Peyer's patch (tissue), 4 donors: ENCODE measurements at regions not wholly inside any gene's neighbourhood (a gene's known extent, or its start where the extent isn't known, plus 50 kb on each side); places are given as distances from the start of the nearest gene placed in this dataset.
"Not testable (repeated sequence)": the region's sequence is repeated elsewhere in the genome, so short reads cannot be mapped to it uniquely, and the experiment has no call there.

Source experiments
- DNase-seq, 3 donors: peaks; one replicate each; pipeline ENCODE4 v3.0.0-alpha.2; 2017 to 2019
- H3K27ac ChIP-seq, 4 donors: fragments of 200-600 bp; sonication (generic); one replicate each; pipeline ENCODE4 v1.5.1; 2016 to 2019
- H3K27me3 ChIP-seq, 2 donors: fragments of 200-600 bp; sonication (generic); one replicate each; pipeline ENCODE4 v1.5.1; 2019
- H3K36me3 ChIP-seq, 3 donors: fragments of 200-600 bp; sonication (generic); one replicate each; pipeline ENCODE4 v1.5.1; 2016 to 2019
- H3K4me1 ChIP-seq, 4 donors: fragments of 200-600 bp; sonication (generic); one replicate each; pipeline ENCODE4 v1.5.1; 2016 to 2019
- H3K4me3 ChIP-seq, 4 donors: fragments of 200-600 bp; sonication (generic); 1 replicate in 3 of 4; 2 replicates in 1 of 4; pipeline ENCODE4 v1.5.1; 2016 to 2019; ENCODE audit warnings: mild to moderate bottlenecking in 1 of 4
- H3K9me3 ChIP-seq, 4 donors: fragments of 200-600 bp; sonication (generic); one replicate each; pipeline ENCODE4 v1.5.1; 2016 to 2019; ENCODE audit warnings: mild to moderate bottlenecking in 1 of 4
- CTCF ChIP-seq, 6 experiments: fragments of 450-650 bp in 4 of 6; fragments of 200-600 bp in 2 of 6; sonication (generic) in 1 of 6; IDR thresholded peaks; one replicate each; pipeline ENCODE4 v1.5.1; 2017 to 2019; ENCODE audit warnings: antibody characterized with exemption in 6 of 6, mild to moderate bottlenecking in 3 of 6, moderate library complexity in 1 of 6
- POLR2A ChIP-seq, 2 donors: fragments of 450-650 bp; IDR thresholded peaks; one replicate each; pipeline ENCODE4 v1.5.1; 2017; ENCODE audit warnings: antibody characterized with exemption in 2 of 2, mild to moderate bottlenecking in 2 of 2, moderate library complexity in 2 of 2

DNA sequence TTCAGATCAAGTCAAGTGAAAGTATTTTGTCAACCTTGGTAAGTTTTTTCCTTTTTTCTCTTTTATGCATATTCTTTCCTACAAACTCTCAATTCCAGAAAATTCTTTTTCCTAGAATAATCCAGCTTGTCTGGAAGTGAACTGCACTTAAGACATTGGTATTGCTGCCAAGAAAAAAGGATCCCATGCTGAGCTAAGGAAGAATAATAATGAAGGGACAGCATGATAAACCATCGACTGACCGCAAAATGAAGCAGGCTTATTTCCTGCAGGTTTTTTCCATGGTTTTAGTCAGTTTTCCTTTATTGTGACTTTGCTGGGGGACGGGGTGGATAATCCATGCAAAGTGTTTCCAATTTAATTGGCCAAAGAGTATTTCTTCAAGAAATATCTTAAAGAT lies 857.6 kb upstream of the SLC35B3 start:
- no peak overlapping the region for H3K27ac ChIP-seq
- DNase-seq, result no peak
- H3K4me3 ChIP-seq, result no peak overlapping the region
- H3K36me3 ChIP-seq, result no peaks in the 10 kb centered on the region
- TF ChIP-seq CTCF (IDR thresholded peaks at IDR 0.05), result no peak
- no peak for TF ChIP-seq POLR2A (IDR thresholded peaks at IDR 0.05)
- H3K4me1 ChIP-seq, result no peaks in the 10 kb centered on the region
- no peaks in the 10 kb centered on the region for H3K9me3 ChIP-seq
- no peaks in the 10 kb centered on the region for H3K27me3 ChIP-seq

DNA sequence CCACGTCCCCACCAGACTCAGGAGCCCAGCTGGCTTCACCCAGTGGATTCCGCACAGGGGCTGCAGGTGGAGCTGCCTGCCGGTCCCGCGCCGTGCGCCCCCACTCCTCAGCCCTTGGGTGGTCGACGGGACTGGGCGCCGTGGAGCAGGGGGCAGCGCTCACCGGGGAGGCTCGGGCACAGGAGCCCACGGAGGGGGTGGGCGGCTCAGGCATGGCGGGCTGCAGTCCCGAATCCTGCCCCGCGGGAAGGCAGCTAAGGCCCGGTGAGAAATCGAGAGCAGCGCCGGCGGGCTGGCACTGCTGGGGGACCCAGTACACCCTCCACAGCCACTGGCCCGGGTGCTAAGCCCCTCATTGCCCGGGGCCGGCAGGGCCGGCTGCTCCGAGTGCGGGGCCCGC lies 855.0 kb upstream of the SLC35B3 start:
- H3K4me3 ChIP-seq, H3K27ac ChIP-seq, H3K4me1 ChIP-seq, H3K9me3 ChIP-seq, H3K27me3 ChIP-seq, H3K36me3 ChIP-seq, DNase-seq: not testable (repeated sequence)

DNA sequence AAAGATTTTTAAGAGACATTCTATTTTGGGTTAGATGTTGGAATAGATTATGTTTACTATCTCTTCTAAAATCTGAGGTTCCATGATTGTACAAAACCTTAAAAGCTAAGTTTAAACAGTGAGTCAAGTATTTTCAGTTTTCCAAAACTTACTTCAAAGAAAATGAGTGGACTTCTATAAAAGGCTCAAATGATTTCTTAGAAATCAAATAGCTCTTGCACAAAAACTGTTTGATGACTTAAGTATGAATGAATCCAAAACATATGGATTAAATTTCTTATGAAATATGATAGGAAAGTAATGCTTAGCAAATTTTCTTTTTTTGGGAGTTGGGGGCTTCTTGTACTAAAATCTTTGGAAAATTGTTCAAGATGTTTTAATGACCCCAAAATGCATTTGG lies 837.3 kb upstream of the SLC35B3 start:
- Histone ChIP-seq H3K27me3 (no peaks in the 10 kb centered on the region), H3K9me3 (no peaks in the 10 kb centered on the region), H3K36me3 (no peaks in the 10 kb centered on the region), H3K4me1 (no peaks in the 10 kb centered on the region), H3K4me3 (no peak overlapping the region), H3K27ac (no peak overlapping the region)
- TF ChIP-seq POLR2A (IDR thresholded peaks at IDR 0.05) (no peak), CTCF (IDR thresholded peaks at IDR 0.05) (no peak)
- no peak for DNase-seq

DNA sequence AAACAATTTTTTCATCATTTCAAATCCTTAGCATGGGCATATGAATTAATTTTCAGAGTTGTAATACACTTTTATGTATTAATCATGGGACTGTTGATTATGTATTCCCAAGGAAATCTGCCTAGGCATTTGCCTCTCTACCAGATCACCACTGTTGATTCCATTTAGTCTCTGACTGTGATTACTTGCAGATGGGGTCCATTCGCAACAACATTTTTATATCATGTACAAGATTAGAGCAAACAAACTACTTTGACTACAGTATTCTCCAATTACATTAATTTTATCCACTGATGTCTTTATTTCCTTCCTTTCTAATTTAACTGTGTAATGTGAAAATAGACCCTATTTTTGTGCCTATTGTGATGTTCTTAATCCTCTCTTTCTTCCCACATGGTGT lies 831.4 kb upstream of the SLC35B3 start:
- Histone ChIP-seq H3K4me1 (no peaks in the 10 kb centered on the region), H3K4me3 (no peak overlapping the region), H3K27me3 (no peaks in the 10 kb centered on the region), H3K36me3 (no peaks in the 10 kb centered on the region), H3K27ac (no peak overlapping the region), H3K9me3 (no peaks in the 10 kb centered on the region)
- DNase-seq, result no peak
- TF ChIP-seq CTCF (IDR thresholded peaks at IDR 0.05) (no peak), POLR2A (IDR thresholded peaks at IDR 0.05) (no peak)

DNA sequence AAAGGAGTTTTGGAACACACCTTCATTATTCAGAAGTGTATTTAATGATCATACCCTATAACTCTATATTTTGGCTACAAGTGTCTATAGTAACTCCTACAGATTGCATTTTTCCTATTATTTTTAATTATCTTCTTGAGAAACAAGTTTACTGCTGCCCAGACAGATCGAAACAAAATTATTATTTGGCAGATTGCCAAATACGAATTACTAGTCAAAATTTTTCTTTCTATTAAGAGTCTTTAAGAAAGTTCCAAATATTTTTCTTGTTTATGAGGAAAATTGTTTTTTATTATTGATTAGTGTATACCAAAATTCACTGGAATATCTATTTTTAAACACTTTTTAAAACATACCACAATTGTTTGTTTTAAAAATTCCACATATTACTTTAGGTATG lies 821.9 kb upstream of the SLC35B3 start:
- Histone ChIP-seq H3K4me1 (no peaks in the 10 kb centered on the region), H3K9me3 (no peaks in the 10 kb centered on the region), H3K4me3 (no peak overlapping the region), H3K36me3 (no peaks in the 10 kb centered on the region), H3K27ac (no peak overlapping the region), H3K27me3 (no peaks in the 10 kb centered on the region)
- no peak for DNase-seq
- TF ChIP-seq POLR2A (IDR thresholded peaks at IDR 0.05), result no peak
- TF ChIP-seq CTCF (IDR thresholded peaks at IDR 0.05), result no peak

GRCh38 chr6:9254251-9254650 lies 818.9 kb upstream of the SLC35B3 start:
- Histone ChIP-seq H3K36me3 (no peaks in the 10 kb centered on the region), H3K4me3 (no peak overlapping the region), H3K9me3 (no peaks in the 10 kb centered on the region), H3K27me3 (no peaks in the 10 kb centered on the region), H3K27ac (no peak overlapping the region), H3K4me1 (no peaks in the 10 kb centered on the region)
- no peak for DNase-seq
- no peak for TF ChIP-seq POLR2A (IDR thresholded peaks at IDR 0.05)
- TF ChIP-seq CTCF (IDR thresholded peaks at IDR 0.05), result no peak
